ENCODE measurements at regions not wholly inside any gene's neighbourhood (a gene's known extent, or its start where the extent isn't known, plus 50 kb on each side); places are given as distances from the start of the nearest gene placed in this dataset.

DNA sequence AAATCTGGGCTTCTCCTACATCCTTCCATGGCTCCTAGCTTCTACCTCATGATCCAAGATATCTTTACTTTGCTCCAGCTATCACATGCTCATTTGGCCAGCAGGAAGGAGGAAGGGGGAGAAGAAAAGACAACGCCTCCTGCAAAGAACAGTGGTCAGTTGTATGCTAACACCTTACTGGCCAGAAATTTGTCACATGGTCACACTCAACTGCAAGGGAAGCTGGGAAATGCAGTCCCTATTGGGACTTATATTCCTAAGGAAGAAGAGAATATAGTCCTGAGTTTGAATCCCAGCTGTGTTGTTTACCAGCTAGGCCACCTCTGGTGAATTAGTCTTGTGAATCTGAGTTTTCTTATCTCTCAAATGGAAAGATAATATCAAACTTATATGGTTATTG, 272.0 kb downstream of the BLID start:
- DNase-seq (ENCODE audit: low spot score in 2 of 2), result no peak
- H3K4me1 ChIP-seq, result no peaks in the 10 kb centered on the region
- TF ChIP-seq POLR2A (IDR thresholded peaks at IDR 0.05) (no peak), CTCF (IDR thresholded peaks at IDR 0.05) (no peak), POLR2AphosphoS5 (IDR thresholded peaks at IDR 0.05) (no peak)
- H3K27me3 ChIP-seq, result no peaks in the 10 kb centered on the region
- intact Hi-C loops (cut with DNase I; ENCODE audit: low total_unique reads), result no loop called here
- H3K36me3 ChIP-seq, result no peaks in the 10 kb centered on the region
- H3K9me3 ChIP-seq, result peaks cover 0 to 4% of the 10 kb centered on the region in 2 donors
- no peak overlapping the region for H3K27ac ChIP-seq
- H3K4me3 ChIP-seq, result no peak overlapping the region

GRCh38 chr11:121842192-121842585, 273.8 kb downstream of the BLID start:
- no peak for DNase-seq (ENCODE audit: low spot score in 2 of 2)
- no peak for TF ChIP-seq POLR2AphosphoS5 (IDR thresholded peaks at IDR 0.05)
- no peak overlapping the region for H3K27ac ChIP-seq
- no peak overlapping the region for H3K4me3 ChIP-seq
- H3K4me1 ChIP-seq, result no peaks in the 10 kb centered on the region
- H3K27me3 ChIP-seq, result no peaks in the 10 kb centered on the region
- H3K9me3 ChIP-seq, result no peaks in the 10 kb centered on the region
- intact Hi-C loops (cut with DNase I; ENCODE audit: low total_unique reads), result no loop called here
- H3K36me3 ChIP-seq, result no peaks in the 10 kb centered on the region

- intact Hi-C loops (cut with DNase I; ENCODE audit: low total_unique reads), result no loop called here
- Histone ChIP-seq H3K27me3 (no peaks in the 10 kb centered on the region), H3K4me3 (no peak overlapping the region), H3K36me3 (no peaks in the 10 kb centered on the region), H3K9me3 (no peaks in the 10 kb centered on the region), H3K27ac (peak overlapping the region in 1 of 2 donors; percentile 39), H3K4me1 (no peaks in the 10 kb centered on the region)
- TF ChIP-seq POLR2A (IDR thresholded peaks at IDR 0.05) (no peak), CTCF (IDR thresholded peaks at IDR 0.05) (no peak), POLR2AphosphoS5 (IDR thresholded peaks at IDR 0.05) (no peak)
- DNase-seq (ENCODE audit: low spot score in 2 of 2), result no peak
These were observed 274.4 kb downstream of the BLID start for GRCh38 chr11:121841487-121842191.

GRCh38 chr11:121839781-121840180, 276.2 kb downstream of the BLID start:
- no peaks in the 10 kb centered on the region for H3K27me3 ChIP-seq
- intact Hi-C loops (cut with DNase I; ENCODE audit: low total_unique reads), result no loop called here
- H3K4me1 ChIP-seq, result no peaks in the 10 kb centered on the region

GRCh38 chr11:121838571-121838970, 277.4 kb downstream of the BLID start:
- TF ChIP-seq POLR2A (IDR thresholded peaks at IDR 0.05) (no peak), POLR2AphosphoS5 (IDR thresholded peaks at IDR 0.05) (no peak), CTCF (IDR thresholded peaks at IDR 0.05) (no peak)
- no peaks in the 10 kb centered on the region for H3K27me3 ChIP-seq
- intact Hi-C loops (cut with DNase I; ENCODE audit: low total_unique reads), result no loop called here

More at GRCh38 chr11:121839781-121840180, 276.2 kb downstream of the BLID start:
- H3K4me3 ChIP-seq, result no peak overlapping the region
- no peak for DNase-seq (ENCODE audit: low spot score in 2 of 2)
- TF ChIP-seq POLR2A (IDR thresholded peaks at IDR 0.05) (no peak), CTCF (IDR thresholded peaks at IDR 0.05) (no peak), POLR2AphosphoS5 (IDR thresholded peaks at IDR 0.05) (no peak)
- no peak overlapping the region for H3K27ac ChIP-seq
- no peaks in the 10 kb centered on the region for H3K36me3 ChIP-seq
- H3K9me3 ChIP-seq, result peaks cover 0 to 3% of the 10 kb centered on the region in 2 donors

More at GRCh38 chr11:121838571-121838970, 277.4 kb downstream of the BLID start:
- no peaks in the 10 kb centered on the region for H3K4me1 ChIP-seq
- no peaks in the 10 kb centered on the region for H3K36me3 ChIP-seq
- H3K4me3 ChIP-seq, result no peak overlapping the region
- no peak for DNase-seq (ENCODE audit: low spot score in 2 of 2)
- H3K9me3 ChIP-seq, result peaks cover 0 to 12% of the 10 kb centered on the region in 2 donors
- no peak overlapping the region for H3K27ac ChIP-seq

Data from breast epithelium (tissue), 4 donors.